HL-60 (cell line): ENCODE measurements at regions not wholly inside any gene's neighbourhood (a gene's known extent, or its start where the extent isn't known, plus 50 kb on each side); places are given as distances from the start of the nearest gene placed in this dataset.

Experiments
- DNase-seq, 2 experiments: peaks; one replicate each; pipeline ENCODE4 v3.0.0-alpha.2; 2010 to 2020; ENCODE audit warnings: low read depth in 1 of 2, low spot score in 1 of 2
- H3K27ac ChIP-seq: fragments of 250-450 bp; sonication (Bioruptor Pico); replicated peaks from 2 replicates; pipeline ENCODE4 v1.5.1; 2020; ENCODE audit warnings: mild to moderate bottlenecking, moderate library complexity
- H3K27me3 ChIP-seq: fragments of 250-450 bp; sonication (Bioruptor Pico); 2 replicates; pipeline ENCODE4 v1.5.1; 2021; ENCODE audit warnings: mild to moderate bottlenecking, moderate library complexity; ENCODE audit not compliant: insufficient read depth, poor library complexity, severe bottlenecking
- H3K4me3 ChIP-seq: replicated peaks from 2 replicates; pipeline ENCODE4 v1.5.1; 2011; ENCODE audit warnings: mild to moderate bottlenecking, control low read depth, low read length; ENCODE audit not compliant: insufficient read depth
- GABPA ChIP-seq: IDR thresholded peaks from 2 replicates; pipeline ENCODE4 v1.6.1; 2012; ENCODE audit warnings: low read depth
- POLR2AphosphoS5 ChIP-seq: IDR thresholded peaks from 2 replicates; pipeline ENCODE4 v1.6.1; 2012; ENCODE audit warnings: low read depth
- SPI1 ChIP-seq: IDR thresholded peaks from 2 replicates; pipeline ENCODE4 v1.6.1; 2012; ENCODE audit warnings: low read depth, mild to moderate bottlenecking, borderline replicate concordance
- TF ChIP-seq, protein P1 (sequence below): IDR thresholded peaks from 2 replicates; pipeline ENCODE4 v1.6.1; 2012; ENCODE audit warnings: low read depth; ENCODE audit not compliant: insufficient replicate concordance
- TF ChIP-seq, protein P2 (sequence below): IDR thresholded peaks from one replicate; pipeline ENCODE4 v1.5.1; 2011; ENCODE audit warnings: low read length, control low read depth, inconsistent platforms; ENCODE audit not compliant: insufficient read depth

DNA sequence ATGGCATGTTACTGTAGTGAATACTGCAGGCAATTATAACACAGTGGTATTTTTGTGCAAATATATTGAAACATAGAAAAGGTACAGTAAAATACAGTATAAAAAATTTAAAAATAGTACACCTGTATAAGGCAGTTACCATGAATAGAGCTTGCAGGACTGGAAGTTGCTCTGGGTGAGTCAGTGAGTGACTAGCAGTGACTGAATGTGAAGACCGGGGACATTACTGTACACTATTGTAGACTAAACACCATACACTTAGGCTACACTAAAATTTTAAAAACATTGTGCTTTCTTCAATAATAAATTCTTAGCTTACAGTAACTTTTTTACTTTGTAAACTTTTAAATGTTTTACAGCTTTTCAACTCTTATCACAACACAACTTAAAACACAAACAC lies 181.7 kb downstream of the GALC start:
- TF ChIP-seq, protein P1, sequence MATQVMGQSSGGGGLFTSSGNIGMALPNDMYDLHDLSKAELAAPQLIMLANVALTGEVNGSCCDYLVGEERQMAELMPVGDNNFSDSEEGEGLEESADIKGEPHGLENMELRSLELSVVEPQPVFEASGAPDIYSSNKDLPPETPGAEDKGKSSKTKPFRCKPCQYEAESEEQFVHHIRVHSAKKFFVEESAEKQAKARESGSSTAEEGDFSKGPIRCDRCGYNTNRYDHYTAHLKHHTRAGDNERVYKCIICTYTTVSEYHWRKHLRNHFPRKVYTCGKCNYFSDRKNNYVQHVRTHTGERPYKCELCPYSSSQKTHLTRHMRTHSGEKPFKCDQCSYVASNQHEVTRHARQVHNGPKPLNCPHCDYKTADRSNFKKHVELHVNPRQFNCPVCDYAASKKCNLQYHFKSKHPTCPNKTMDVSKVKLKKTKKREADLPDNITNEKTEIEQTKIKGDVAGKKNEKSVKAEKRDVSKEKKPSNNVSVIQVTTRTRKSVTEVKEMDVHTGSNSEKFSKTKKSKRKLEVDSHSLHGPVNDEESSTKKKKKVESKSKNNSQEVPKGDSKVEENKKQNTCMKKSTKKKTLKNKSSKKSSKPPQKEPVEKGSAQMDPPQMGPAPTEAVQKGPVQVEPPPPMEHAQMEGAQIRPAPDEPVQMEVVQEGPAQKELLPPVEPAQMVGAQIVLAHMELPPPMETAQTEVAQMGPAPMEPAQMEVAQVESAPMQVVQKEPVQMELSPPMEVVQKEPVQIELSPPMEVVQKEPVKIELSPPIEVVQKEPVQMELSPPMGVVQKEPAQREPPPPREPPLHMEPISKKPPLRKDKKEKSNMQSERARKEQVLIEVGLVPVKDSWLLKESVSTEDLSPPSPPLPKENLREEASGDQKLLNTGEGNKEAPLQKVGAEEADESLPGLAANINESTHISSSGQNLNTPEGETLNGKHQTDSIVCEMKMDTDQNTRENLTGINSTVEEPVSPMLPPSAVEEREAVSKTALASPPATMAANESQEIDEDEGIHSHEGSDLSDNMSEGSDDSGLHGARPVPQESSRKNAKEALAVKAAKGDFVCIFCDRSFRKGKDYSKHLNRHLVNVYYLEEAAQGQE, result no peak
- no peak for TF ChIP-seq GABPA
- TF ChIP-seq, protein P2, sequence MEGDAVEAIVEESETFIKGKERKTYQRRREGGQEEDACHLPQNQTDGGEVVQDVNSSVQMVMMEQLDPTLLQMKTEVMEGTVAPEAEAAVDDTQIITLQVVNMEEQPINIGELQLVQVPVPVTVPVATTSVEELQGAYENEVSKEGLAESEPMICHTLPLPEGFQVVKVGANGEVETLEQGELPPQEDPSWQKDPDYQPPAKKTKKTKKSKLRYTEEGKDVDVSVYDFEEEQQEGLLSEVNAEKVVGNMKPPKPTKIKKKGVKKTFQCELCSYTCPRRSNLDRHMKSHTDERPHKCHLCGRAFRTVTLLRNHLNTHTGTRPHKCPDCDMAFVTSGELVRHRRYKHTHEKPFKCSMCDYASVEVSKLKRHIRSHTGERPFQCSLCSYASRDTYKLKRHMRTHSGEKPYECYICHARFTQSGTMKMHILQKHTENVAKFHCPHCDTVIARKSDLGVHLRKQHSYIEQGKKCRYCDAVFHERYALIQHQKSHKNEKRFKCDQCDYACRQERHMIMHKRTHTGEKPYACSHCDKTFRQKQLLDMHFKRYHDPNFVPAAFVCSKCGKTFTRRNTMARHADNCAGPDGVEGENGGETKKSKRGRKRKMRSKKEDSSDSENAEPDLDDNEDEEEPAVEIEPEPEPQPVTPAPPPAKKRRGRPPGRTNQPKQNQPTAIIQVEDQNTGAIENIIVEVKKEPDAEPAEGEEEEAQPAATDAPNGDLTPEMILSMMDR, result no peak
- no peak for TF ChIP-seq POLR2AphosphoS5
- no peak for TF ChIP-seq SPI1
- no peaks in the 10 kb centered on the region for H3K27me3 ChIP-seq
- no peak overlapping the region for H3K27ac ChIP-seq
- no peak for DNase-seq
- H3K4me3 ChIP-seq, result no peak overlapping the region

DNA sequence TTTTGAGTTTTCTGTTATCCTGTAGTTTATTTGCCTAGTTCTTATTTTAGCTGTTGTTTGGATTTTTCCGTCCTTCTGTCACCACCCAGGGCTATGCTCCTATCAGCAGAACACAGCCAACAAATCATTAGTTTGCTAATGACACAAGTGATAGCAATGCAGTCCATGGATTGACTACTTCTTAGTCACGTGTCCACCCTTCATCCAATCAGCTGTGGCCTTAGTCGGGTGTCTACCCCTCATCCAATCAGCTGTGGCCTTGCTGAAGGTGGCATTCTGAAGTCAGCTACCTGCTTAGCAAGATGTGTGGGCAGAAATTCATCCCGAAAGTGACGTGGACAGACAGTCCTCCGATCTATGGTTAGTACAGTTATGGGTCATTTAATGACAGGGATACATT lies 182.3 kb downstream of the GALC start:
- TF ChIP-seq POLR2AphosphoS5, result no peak
- TF ChIP-seq, protein P1, result no peak
- TF ChIP-seq SPI1, result no peak
- TF ChIP-seq GABPA, result no peak
- TF ChIP-seq, protein P2, result no peak
- no peak for DNase-seq
- Histone ChIP-seq H3K27ac (no peak overlapping the region), H3K27me3 (no peaks in the 10 kb centered on the region), H3K4me3 (no peak overlapping the region)

DNA sequence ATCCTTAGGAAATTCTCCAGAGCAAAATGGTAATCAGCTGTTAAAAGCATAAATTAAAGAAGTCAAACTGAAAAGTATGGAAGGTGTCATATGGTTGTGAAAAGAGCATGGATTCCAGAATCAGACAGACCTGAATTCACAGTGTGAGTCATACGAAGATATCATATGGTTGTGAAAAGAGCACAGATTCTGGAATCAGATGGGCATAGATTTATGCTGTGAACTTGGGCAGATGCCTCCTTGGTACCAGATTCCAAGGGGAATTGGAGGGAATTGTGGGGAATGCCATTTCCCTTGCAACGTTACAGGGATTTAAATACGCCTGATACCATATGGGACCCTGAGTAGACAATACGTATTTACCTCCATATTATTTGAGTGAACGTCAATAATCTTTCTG lies 183.7 kb downstream of the GALC start:
- TF ChIP-seq, protein P2, result no peak
- TF ChIP-seq SPI1 (no peak), GABPA (no peak), POLR2AphosphoS5 (no peak)
- TF ChIP-seq, protein P1, result no peak
- no peak overlapping the region for H3K27ac ChIP-seq
- H3K4me3 ChIP-seq, result no peak overlapping the region
- no peaks in the 10 kb centered on the region for H3K27me3 ChIP-seq
- DNase-seq, result no peak
